Renal cortex interstitium (tissue), 11 donors: ENCODE measurements at regions not wholly inside any gene's neighbourhood (a gene's known extent, or its start where the extent isn't known, plus 50 kb on each side); places are given as distances from the start of the nearest gene placed in this dataset.

ENCODE experiments used
- DNase-seq, 11 donors: peaks; one replicate each; pipeline ENCODE4 v3.0.0-alpha.2; 2013; ENCODE audit warnings: low read depth in 9 of 11, low spot score in 4 of 11; ENCODE audit errors: extremely low read depth in 1 of 11

- no peak for DNase-seq
These were observed 326.8 kb downstream of the DYSF start for GRCh38 chr2:71780162-71780561.

- DNase-seq, result no peak
These were observed 326.4 kb downstream of the DYSF start for GRCh38 chr2:71779774-71780105.

DNA sequence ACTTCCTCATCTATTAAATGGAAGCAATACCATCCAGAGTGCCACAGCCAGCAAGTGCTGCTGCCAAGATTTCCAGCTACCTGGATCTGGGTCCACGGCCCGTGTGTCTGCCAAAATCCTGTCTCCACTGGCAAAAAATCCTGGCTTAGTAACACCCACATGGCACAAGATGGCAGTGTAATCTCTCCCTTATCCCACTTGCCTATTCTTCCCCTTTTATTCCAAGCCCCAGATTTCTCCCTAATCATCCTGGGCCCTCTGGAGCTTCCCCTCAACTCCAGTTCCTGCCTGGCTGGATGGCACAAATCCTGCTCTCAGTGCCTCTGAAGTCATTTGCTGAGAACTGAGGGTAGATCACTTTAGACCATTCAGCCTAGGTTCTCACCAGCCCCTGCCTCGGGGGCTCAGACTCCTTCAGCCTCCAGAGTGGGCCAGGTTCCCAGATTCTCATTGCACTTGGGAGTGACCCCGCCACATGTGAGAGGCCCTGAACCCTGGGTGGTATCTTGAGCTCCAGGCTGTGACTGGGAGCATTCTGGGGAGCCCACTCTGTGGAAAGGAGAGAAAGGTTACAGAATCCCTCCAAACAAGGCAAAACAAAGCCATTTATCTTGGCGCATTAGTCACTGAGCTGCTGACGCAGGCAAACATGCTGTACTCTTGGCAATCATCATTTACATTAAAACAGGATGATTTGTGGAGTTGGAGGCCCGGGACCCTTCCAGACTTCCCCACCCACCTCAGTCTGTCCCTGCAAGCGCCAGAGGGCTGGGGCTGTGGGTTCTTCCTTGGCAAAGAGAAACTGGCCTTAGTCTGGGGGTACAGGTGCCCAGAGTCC is 325.8 kb downstream of the DYSF start:
- no peak for DNase-seq

DNA sequence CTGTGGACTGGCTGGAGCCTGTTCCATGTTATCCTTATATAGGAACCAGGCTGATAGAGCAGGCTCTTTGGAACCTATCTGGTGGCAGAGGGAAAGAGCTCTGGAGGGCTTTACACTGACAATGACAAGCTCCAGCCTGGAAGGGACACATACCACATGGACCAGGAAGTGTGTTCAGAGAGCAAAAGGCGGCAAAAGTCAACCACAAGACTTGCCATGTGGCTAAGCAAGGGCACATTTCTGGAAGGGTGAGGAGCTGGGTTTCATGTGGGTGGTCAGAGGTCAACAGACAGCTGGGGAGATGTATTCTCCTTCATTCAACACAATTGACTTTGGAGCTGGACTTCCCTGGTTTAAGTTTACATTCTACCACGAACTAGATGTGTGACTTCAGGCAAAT is 325.2 kb downstream of the DYSF start:
- no peak for DNase-seq

DNA sequence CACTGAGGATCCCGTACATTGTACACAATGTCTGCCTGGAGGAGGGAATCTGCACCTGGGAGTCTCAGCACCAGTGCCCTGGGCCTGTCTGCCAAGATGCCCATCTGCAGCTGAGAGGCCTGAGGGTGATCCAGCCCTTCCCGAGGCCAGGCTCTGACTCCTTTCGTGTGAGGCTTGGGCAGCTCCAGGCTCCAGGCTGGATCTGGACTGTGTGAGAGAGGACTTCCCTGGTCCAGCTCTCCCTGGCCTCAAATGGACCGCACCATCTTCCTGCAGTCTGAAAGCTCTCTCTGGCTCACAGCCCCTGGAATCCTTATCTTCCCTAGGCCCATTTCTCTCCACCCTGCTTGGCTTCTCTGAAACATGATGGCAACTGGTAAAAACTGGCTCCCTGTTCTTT is 324.6 kb downstream of the DYSF start:
- DNase-seq, result no peak

DNA sequence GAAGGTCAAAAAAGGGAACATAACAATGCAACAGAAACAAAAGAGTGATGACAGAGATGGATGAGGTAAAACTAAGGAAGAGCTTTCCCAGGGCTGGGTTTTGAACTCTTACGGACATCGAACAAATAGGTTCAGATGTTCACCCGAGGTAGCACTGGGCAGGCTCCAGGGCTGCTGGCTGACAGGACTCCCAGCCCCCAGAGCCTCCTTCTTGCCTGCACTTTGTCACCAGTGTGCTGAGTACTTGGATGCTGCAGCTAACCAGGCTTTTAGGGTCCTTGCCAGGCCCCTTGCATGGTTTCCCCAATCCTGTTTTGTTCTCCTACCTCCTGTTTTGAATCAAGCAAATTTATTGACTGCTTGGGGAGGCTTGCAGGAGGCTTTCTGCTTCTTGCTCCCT is 322.9 kb downstream of the DYSF start:
- no peak for DNase-seq

- DNase-seq, result no peak
These were observed 319.9 kb downstream of the DYSF start for GRCh38 chr2:71773218-71773617.

DNA sequence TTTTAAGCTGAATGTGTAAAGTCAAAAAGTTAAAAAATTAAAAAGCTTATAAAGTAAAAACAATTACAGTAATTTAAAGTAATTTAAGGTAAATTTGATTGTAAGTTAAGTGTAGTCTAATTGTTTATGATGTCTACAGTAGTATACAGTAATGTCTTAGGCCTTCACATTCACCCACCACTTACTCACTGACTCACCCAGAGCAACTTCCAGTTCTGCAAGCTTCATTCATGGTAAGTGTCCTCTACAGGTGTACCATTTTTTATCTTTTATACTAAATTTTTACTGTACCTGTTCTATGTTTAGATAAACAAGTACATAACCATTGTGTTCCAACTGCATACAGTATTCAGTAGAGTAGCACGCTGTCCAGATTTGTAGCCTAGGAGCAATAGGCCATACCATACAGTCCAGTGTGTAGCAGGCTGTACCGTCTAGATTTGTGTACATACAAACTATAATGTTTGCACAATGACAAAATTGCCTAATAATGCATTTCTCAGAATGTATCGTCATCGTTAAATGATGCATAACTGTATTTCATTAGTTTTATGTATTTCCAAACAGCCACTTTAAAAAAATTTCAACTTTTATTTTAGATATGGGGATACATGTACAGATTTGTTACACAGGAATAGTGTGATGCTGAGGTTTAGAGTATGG is 319.3 kb downstream of the DYSF start:
- no peak for DNase-seq

- DNase-seq, result no peak
These were observed 314.3 kb downstream of the DYSF start for GRCh38 chr2:71767663-71768062.

GRCh38 chr2:71759060-71759459 is 305.7 kb downstream of the DYSF start:
- no peak for DNase-seq

DNA sequence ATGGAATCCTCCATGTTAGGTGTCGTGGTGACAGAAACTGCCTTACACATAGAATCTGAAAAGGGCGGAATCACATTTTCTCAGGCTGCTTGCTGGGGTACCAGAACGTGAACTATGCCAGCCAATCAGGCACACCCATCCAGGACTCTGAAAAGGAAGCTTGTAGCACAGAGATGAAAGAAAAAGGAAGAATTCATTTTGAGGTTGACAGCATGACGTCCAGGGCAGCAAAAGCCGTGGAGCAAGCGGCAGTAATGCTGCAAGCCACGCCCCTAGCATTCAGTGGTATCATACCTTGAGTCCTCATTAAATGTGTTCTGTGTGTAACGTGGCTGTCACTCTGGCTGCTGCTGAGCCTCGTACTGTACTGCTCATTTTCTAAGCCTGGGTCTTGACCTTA is 304.0 kb downstream of the DYSF start:
- no peak for DNase-seq

DNA sequence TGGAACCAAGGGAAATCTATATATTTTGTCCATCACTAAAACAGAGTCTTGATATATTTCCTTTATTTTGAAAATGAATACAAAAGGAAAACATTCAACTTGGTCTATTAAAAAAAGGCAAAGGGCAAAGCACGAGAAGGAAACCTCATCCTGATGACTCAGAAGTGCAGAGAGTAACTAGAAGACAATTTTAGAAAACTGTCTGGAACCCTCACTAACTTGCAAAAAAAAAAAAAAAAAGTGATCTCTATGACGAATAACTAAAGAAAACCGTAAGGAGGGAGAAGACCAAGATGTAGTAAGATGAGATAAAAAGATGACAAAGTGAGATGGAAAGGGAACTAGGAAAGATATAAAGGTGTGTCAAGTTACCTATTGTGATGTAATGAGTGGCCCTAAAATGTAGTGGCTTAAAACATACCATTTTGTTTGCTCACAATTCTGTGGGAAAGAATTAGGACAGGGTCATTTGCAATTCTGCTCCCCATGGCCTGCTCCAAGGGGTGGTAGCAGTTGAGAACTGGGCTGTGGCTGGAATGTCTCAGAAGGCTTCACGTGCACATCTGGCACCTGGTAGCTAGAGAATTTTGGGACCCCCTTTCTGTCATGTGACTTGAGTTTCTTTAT is 303.0 kb downstream of the DYSF start:
- DNase-seq, result no peak

DNA sequence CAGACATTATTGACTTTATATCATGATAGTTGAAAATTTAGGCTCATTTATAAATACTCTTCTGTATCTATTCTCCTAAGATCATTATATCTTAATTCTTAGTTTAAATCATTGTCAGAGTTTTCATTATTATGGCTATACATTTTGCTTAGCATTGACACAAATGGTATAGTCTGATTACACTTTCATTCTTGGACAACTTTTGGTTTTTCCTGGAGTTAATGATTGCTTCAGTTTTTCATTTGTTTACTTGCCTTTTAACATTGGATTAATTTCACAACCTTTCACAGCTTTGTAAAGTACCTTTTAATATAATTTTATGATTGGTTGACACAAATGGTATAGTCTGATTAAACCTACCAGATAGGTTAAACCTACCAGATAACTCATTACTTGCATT is 298.2 kb downstream of the DYSF start:
- no peak for DNase-seq

GRCh38 chr2:71749671-71750101 is 296.3 kb downstream of the DYSF start:
- no peak for DNase-seq

DNA sequence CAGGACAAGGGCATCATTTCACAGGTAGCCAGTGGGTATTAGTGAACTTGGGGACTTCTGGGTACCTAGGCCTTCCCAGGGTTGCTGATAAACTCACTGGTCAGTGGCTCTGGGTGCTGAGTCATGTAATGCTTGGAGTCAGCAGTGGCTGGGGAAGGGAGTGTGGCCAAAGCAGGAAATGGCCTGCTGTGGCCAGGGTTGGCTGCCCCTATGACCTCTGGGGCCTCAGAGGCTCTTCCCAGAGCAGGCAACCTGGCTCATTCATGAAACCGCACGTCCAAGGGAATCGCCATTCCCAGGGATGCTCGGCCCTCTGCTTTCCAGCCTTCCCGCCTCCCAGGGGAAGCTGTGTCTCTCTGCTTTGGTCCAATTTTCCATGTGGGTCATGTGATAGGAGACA is 294.9 kb downstream of the DYSF start:
- no peak for DNase-seq

DNA sequence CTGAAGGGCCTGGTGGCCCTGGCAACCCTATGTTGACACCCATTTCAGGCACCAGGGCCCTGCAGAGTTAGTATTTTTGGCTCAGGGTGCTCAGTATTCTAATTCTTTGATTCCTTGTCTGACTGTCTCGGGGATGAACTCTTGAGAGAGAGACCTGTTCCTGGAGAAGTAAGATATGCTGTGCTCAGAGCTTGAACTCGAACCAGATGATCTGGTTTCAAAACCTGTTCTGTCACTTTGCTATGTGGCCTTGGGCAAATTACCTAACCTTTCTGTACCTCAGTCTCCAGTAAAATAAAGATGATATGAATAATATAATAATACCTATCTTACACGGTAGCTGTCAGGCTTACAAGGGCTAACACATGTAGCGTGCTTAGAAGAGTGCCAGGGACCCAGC is 294.2 kb downstream of the DYSF start:
- DNase-seq, result no peak

GRCh38 chr2:71746946-71747501 is 293.7 kb downstream of the DYSF start:
- no peak for DNase-seq

DNA sequence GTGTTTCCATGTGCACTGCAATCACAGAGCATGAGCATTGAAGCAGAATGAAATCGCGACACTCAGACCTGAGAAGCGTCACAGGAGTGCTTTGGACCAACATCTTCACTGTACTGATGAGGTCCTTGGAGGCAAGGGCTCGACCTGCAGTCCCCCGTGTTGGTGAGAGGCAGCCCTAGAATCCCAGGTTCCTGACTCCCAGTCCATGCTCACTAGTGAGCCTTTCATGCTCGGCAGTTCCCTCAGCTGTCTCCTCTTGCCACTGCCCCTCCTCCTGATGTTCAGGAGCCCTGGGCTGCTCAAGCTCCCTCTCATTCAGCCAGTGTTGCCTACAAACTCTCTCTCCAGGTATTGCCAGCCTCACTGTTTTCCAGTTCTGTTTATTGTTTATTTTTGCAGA is 291.4 kb downstream of the DYSF start:
- no peak for DNase-seq

- DNase-seq, result no peak
These were observed 290.8 kb downstream of the DYSF start for GRCh38 chr2:71743995-71744675.
